Osteoblast (primary cell): ENCODE measurements at regions not wholly inside any gene's neighbourhood (a gene's known extent, or its start where the extent isn't known, plus 50 kb on each side); places are given as distances from the start of the nearest gene placed in this dataset.

Experiments used
- DNase-seq: peaks from one replicate; pipeline ENCODE4 v3.0.0; 2011; ENCODE audit warnings: low spot score, mixed read lengths; ENCODE audit not compliant: insufficient read length; ENCODE audit errors: missing footprints
- H2AFZ ChIP-seq: 2 replicates; pipeline ENCODE4 v1.6.0; 2011; ENCODE audit warnings: mild to moderate bottlenecking, low read length
- H3K27ac ChIP-seq: 2 replicates; pipeline ENCODE4 v1.5.1; 2011; ENCODE audit warnings: mild to moderate bottlenecking, low read depth, low read length, moderate library complexity
- H3K27me3 ChIP-seq: 2 replicates; pipeline ENCODE4 v1.6.0; 2012; ENCODE audit warnings: mild to moderate bottlenecking, control low read depth, inconsistent platforms, low read length, moderate library complexity; ENCODE audit not compliant: insufficient read depth
- H3K36me3 ChIP-seq: 2 replicates; pipeline ENCODE4 v1.5.1; 2011; ENCODE audit warnings: mild to moderate bottlenecking, low read length, control low read depth, moderate library complexity; ENCODE audit not compliant: insufficient read depth
- H3K4me1 ChIP-seq: 2 replicates; pipeline ENCODE4 v1.5.1; 2011; ENCODE audit warnings: mild to moderate bottlenecking, low read length, control low read depth, moderate library complexity; ENCODE audit not compliant: insufficient read depth
- H3K4me2 ChIP-seq: 2 replicates; pipeline ENCODE4 v1.6.0; 2011; ENCODE audit warnings: mild to moderate bottlenecking, low read length; ENCODE audit not compliant: insufficient read depth
- H3K4me3 ChIP-seq: fragments of 200-600 bp; sonication (generic); 3 replicates; pipeline ENCODE4 v1.5.1; 2012; ENCODE audit warnings: mild to moderate bottlenecking, low read length, inconsistent platforms; ENCODE audit not compliant: insufficient read depth
- H3K79me2 ChIP-seq: 2 replicates; pipeline ENCODE4 v1.6.0; 2012; ENCODE audit warnings: mild to moderate bottlenecking, low read length, control low read depth, inconsistent platforms; ENCODE audit not compliant: insufficient read depth
- H3K9me3 ChIP-seq: 2 replicates; pipeline ENCODE4 v1.5.1; 2011; ENCODE audit warnings: low read depth, low read length, control low read depth
- H4K20me1 ChIP-seq: 2 replicates; pipeline ENCODE4 v1.6.0; 2012; ENCODE audit warnings: mild to moderate bottlenecking, low read length, control low read depth; ENCODE audit not compliant: insufficient read depth
- TF ChIP-seq, protein P1 (sequence below): IDR thresholded peaks from 2 replicates; pipeline ENCODE4 v1.5.1; 2011; ENCODE audit warnings: mild to moderate bottlenecking, low read depth, low read length, moderate library complexity; ENCODE audit errors: extremely low read depth

DNA sequence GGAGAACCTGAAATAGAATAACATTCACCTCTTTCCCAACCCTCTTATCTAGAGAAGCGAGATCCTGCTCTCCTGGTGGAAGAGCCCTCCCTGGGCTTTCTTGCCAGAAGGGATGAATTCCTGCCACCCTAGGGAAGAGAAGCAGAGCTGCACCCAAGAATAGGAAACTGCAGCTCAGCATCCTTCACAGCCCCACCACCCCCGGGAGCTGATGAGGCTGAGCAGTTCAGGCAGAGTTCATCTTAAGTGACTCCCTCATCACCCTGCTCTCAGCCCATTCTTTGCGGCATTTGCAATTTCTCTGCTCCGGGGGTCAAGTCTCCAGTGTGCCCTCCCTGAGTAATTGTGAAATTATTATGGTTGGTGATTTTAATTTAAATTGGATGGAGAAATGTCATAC, 514.9 kb downstream of the BUD13 start:
- Histone ChIP-seq H3K27ac (no peak overlapping the region), H2AFZ (no peak overlapping the region), H3K4me1 (no peaks in the 10 kb centered on the region), H3K36me3 (no peaks in the 10 kb centered on the region), H3K4me2 (no peak overlapping the region), H3K27me3 (no peaks in the 10 kb centered on the region), H4K20me1 (no peaks in the 10 kb centered on the region), H3K4me3 (no peak overlapping the region), H3K79me2 (no peaks in the 10 kb centered on the region), H3K9me3 (no peaks in the 10 kb centered on the region)
- TF ChIP-seq, protein P1, sequence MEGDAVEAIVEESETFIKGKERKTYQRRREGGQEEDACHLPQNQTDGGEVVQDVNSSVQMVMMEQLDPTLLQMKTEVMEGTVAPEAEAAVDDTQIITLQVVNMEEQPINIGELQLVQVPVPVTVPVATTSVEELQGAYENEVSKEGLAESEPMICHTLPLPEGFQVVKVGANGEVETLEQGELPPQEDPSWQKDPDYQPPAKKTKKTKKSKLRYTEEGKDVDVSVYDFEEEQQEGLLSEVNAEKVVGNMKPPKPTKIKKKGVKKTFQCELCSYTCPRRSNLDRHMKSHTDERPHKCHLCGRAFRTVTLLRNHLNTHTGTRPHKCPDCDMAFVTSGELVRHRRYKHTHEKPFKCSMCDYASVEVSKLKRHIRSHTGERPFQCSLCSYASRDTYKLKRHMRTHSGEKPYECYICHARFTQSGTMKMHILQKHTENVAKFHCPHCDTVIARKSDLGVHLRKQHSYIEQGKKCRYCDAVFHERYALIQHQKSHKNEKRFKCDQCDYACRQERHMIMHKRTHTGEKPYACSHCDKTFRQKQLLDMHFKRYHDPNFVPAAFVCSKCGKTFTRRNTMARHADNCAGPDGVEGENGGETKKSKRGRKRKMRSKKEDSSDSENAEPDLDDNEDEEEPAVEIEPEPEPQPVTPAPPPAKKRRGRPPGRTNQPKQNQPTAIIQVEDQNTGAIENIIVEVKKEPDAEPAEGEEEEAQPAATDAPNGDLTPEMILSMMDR, result no peak
- no peak for DNase-seq

DNA sequence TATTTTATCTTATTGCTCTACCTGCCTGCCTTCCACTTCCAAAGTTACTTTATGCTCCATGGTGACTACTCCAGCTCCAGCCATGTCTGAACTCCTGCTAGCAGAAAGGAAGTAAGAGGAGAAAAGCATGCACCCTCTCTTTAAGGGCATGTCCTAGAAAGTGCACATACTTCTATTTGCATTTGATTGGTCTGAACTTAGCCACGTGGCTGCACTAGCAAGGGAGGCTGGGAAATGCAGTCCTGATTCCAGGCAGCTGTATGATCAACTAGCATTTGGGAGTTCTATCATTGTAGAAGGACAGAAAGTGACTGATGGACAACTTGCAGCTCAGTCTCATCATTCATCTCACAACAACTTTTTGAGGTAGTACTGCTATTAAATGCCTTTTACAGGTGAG, 515.7 kb downstream of the BUD13 start:
- Histone ChIP-seq H3K4me1 (no peaks in the 10 kb centered on the region), H2AFZ (no peak overlapping the region), H4K20me1 (no peaks in the 10 kb centered on the region), H3K9me3 (no peaks in the 10 kb centered on the region), H3K27me3 (no peaks in the 10 kb centered on the region), H3K27ac (no peak overlapping the region), H3K36me3 (no peaks in the 10 kb centered on the region), H3K4me3 (no peak overlapping the region), H3K4me2 (no peak overlapping the region), H3K79me2 (no peaks in the 10 kb centered on the region)
- TF ChIP-seq, protein P1, result no peak
- DNase-seq, result no peak

DNA sequence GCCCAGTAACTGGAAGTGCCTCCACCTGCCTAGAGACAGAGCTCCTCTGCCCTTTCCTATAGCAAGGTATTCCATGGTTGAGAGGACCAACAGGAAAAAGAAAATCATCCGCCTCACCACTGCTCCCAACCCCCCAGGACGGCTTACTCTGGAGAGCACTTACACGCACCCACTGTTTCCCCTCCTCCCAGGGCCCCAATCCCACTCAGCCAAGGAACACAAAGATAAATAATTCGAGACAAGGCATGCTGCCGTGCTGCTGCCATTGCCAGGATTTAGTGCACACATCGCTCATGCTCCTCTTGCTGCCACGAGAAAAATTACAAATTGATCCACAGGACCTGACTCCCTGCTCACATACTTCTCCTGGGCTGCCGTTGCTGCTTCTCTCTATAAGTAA, 516.6 kb downstream of the BUD13 start:
- Histone ChIP-seq H3K4me1 (no peaks in the 10 kb centered on the region), H3K27me3 (no peaks in the 10 kb centered on the region), H3K36me3 (no peaks in the 10 kb centered on the region), H4K20me1 (no peaks in the 10 kb centered on the region), H3K9me3 (no peaks in the 10 kb centered on the region), H3K4me3 (no peak overlapping the region), H3K4me2 (no peak overlapping the region), H2AFZ (no peak overlapping the region), H3K79me2 (no peaks in the 10 kb centered on the region), H3K27ac (no peak overlapping the region)
- DNase-seq, result no peak
- TF ChIP-seq, protein P1, result no peak

DNA sequence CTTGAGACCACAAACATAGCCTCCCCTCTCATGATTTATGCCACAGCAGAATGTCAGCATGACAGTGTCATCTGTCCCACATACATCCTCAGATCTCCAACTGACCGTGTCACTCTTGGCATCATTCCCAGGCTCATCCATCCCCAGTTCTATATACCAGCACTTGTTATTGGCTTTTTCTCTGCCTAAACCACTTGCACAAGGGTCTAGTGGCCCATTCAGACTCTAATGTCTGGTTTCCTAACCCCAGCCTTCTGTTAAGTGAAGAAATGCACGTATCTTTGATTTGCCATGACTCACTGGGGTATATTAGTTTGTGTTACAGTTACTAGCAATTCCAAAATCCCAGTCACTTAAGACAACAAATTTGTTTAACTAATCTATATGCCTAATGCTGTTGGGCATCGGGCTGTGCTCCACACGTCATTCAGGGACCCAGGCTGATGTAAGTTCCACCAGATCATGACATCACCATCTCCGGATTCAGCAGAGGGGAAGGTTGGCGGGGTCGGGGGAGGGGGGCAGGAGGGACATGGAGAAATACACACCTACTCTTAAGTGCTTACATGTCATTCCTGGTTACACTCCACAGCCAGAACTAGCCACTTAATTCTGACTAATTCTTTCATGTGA, 517.4 kb downstream of the BUD13 start:
- no peaks in the 10 kb centered on the region for H3K36me3 ChIP-seq
- no peaks in the 10 kb centered on the region for H4K20me1 ChIP-seq
- H2AFZ ChIP-seq, result no peak overlapping the region
- H3K9me3 ChIP-seq, result no peaks in the 10 kb centered on the region
- no peak for DNase-seq
- TF ChIP-seq, protein P1, result no peak
- no peak overlapping the region for H3K4me3 ChIP-seq
- H3K4me2 ChIP-seq, result no peak overlapping the region
- H3K79me2 ChIP-seq, result no peaks in the 10 kb centered on the region
- H3K27ac ChIP-seq, result no peak overlapping the region
- no peaks in the 10 kb centered on the region for H3K4me1 ChIP-seq
- no peaks in the 10 kb centered on the region for H3K27me3 ChIP-seq
